ENCODE measurements at regions not wholly inside any gene's neighbourhood (a gene's known extent, or its start where the extent isn't known, plus 50 kb on each side); places are given as distances from the start of the nearest gene placed in this dataset.

- Mint-ChIP-seq H3K4me3 (no peak overlapping the region), H3K27ac (no peak overlapping the region), H3K27me3 (no peaks in the 10 kb centered on the region), H3K9me3 (ENCODE audit: insufficient read depth) (no peaks in the 10 kb centered on the region), H3K4me1 (no peaks in the 10 kb centered on the region)
- ChIA-PET POLR2A (no interaction called here), CTCF (no interaction called here)
- DNase-seq (no peak), ATAC-seq (ENCODE audit: low read depth) (no peak)
- Histone ChIP-seq H4K20me1 (ENCODE audit: control insufficient read depth, insufficient read depth, low read length, poor library complexity, severe bottlenecking) (no peaks in the 10 kb centered on the region), H3K9me3 (ENCODE audit: control extremely low read depth in 1 of 3, control insufficient read depth in 2 of 3, insufficient read depth in 1 of 3, low read length in 2 of 3) (peaks cover 0 to 21% (median 0%) of the 10 kb centered on the region in 3 donors), H3K4me2 (replicated peaks; ENCODE audit: low read depth, low read length, poor library complexity, severe bottlenecking) (no peak overlapping the region), H2AFZ (ENCODE audit: insufficient read depth, low read depth, low read length, poor library complexity, severe bottlenecking) (no peak overlapping the region), H3K4me3 (ENCODE audit: control extremely low read depth in 1 of 5, extremely low read depth in 1 of 5, insufficient read depth in 1 of 5, low read depth in 2 of 5, low read length in 4 of 5) (no peak overlapping the region), H3K27me3 (replicated peaks in 1 of 4; ENCODE audit: control extremely low read depth in 1 of 4, control insufficient read depth in 3 of 4, insufficient read depth in 4 of 4, low read length in 3 of 4) (no peaks in the 10 kb centered on the region), H3K27ac (ENCODE audit: low read length in 2 of 2) (no peak overlapping the region), H3K36me3 (replicated peaks in 1 of 2; ENCODE audit: control extremely low read depth in 1 of 2, control insufficient read depth in 1 of 2, extremely low read depth in 1 of 2, insufficient read depth in 2 of 2, low read length in 1 of 2) (no peaks in the 10 kb centered on the region), H3K4me1 (ENCODE audit: control insufficient read depth in 2 of 2, insufficient read depth in 2 of 2, low read length in 2 of 2) (no peaks in the 10 kb centered on the region), H3K79me2 (ENCODE audit: control insufficient read depth, insufficient read depth, low read length) (no peaks in the 10 kb centered on the region), H3K9ac (ENCODE audit: low read length) (no peak overlapping the region)
- WGBS (ENCODE audit: insufficient coverage), result 68% methylated on average over 4 of the region's 4 CpGs
- intact Hi-C loops (cut with micrococcal nuclease), result no loop called here
- no peak for TF ChIP-seq EZH2 (IDR thresholded peaks at IDR 0.05; ENCODE audit: borderline replicate concordance, insufficient read depth, low read depth, low read length, poor library complexity, severe bottlenecking)
- TF ChIP-seq, protein P1, sequence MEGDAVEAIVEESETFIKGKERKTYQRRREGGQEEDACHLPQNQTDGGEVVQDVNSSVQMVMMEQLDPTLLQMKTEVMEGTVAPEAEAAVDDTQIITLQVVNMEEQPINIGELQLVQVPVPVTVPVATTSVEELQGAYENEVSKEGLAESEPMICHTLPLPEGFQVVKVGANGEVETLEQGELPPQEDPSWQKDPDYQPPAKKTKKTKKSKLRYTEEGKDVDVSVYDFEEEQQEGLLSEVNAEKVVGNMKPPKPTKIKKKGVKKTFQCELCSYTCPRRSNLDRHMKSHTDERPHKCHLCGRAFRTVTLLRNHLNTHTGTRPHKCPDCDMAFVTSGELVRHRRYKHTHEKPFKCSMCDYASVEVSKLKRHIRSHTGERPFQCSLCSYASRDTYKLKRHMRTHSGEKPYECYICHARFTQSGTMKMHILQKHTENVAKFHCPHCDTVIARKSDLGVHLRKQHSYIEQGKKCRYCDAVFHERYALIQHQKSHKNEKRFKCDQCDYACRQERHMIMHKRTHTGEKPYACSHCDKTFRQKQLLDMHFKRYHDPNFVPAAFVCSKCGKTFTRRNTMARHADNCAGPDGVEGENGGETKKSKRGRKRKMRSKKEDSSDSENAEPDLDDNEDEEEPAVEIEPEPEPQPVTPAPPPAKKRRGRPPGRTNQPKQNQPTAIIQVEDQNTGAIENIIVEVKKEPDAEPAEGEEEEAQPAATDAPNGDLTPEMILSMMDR (IDR thresholded peaks at IDR 0.05), result no peak
These were observed 510.5 kb upstream of the FSHR start for GRCh38 chr2:49664827-49665226.

DNA sequence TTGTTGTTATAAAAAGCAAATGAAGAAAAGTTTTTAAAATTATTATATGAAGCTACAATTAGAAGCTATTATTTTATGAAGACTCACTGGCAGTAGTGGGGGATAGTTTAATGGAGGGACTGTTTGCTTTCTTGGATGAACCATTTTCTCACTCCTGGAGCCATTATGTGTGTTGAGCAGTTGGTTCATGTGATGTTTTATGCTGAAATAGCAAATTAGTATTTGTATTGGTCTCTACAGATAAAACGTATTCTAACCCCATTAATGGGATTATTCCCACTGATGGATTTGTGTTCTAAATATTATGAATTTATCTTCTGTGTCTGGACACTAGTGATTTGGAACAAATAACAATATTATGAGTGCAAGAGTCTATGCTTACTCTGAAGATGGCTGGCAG lies 507.5 kb upstream of the FSHR start:
- no peak for TF ChIP-seq EZH2 (IDR thresholded peaks at IDR 0.05; ENCODE audit: borderline replicate concordance, insufficient read depth, low read depth, low read length, poor library complexity, severe bottlenecking)
- TF ChIP-seq, protein P1 (IDR thresholded peaks at IDR 0.05), result no peak
- no peak for ATAC-seq (ENCODE audit: low read depth)
- no peak overlapping the region for H3K4me2 ChIP-seq (replicated peaks; ENCODE audit: low read depth, low read length, poor library complexity, severe bottlenecking)
- H3K36me3 ChIP-seq (replicated peaks in 1 of 2; ENCODE audit: control extremely low read depth in 1 of 2, control insufficient read depth in 1 of 2, extremely low read depth in 1 of 2, insufficient read depth in 2 of 2, low read length in 1 of 2), result no peaks in the 10 kb centered on the region
- H2AFZ ChIP-seq (ENCODE audit: insufficient read depth, low read depth, low read length, poor library complexity, severe bottlenecking), result no peak overlapping the region
- no peak overlapping the region for H3K9ac ChIP-seq (ENCODE audit: low read length)
- CTCF ChIA-PET, result no interaction called here
- intact Hi-C loops (cut with micrococcal nuclease), result no loop called here
- POLR2A ChIA-PET, result no interaction called here
- H3K79me2 ChIP-seq (ENCODE audit: control insufficient read depth, insufficient read depth, low read length), result no peaks in the 10 kb centered on the region
- no peaks in the 10 kb centered on the region for H3K4me1 ChIP-seq (ENCODE audit: control insufficient read depth in 2 of 2, insufficient read depth in 2 of 2, low read length in 2 of 2)
- no peaks in the 10 kb centered on the region for H4K20me1 ChIP-seq (ENCODE audit: control insufficient read depth, insufficient read depth, low read length, poor library complexity, severe bottlenecking)
- DNase-seq, result no peak
- H3K9me3 ChIP-seq (ENCODE audit: control extremely low read depth in 1 of 3, control insufficient read depth in 2 of 3, insufficient read depth in 1 of 3, low read length in 2 of 3), result peaks cover 0 to 12% (median 0%) of the 10 kb centered on the region in 3 donors
- H3K27me3 ChIP-seq (replicated peaks in 1 of 4; ENCODE audit: control extremely low read depth in 1 of 4, control insufficient read depth in 3 of 4, insufficient read depth in 4 of 4, low read length in 3 of 4), result no peaks in the 10 kb centered on the region
- H3K27me3 Mint-ChIP-seq, result no peaks in the 10 kb centered on the region
- H3K9me3 Mint-ChIP-seq (ENCODE audit: insufficient read depth), result no peaks in the 10 kb centered on the region
- H3K4me3 Mint-ChIP-seq, result no peak overlapping the region
- no peak overlapping the region for H3K4me3 ChIP-seq (ENCODE audit: control extremely low read depth in 1 of 5, extremely low read depth in 1 of 5, insufficient read depth in 1 of 5, low read depth in 2 of 5, low read length in 4 of 5)
- H3K4me1 Mint-ChIP-seq, result no peaks in the 10 kb centered on the region
- no peak overlapping the region for H3K27ac Mint-ChIP-seq
- no CpG with 5 or more reads among the region's 1 CpG for WGBS (ENCODE audit: insufficient coverage)
- H3K27ac ChIP-seq (ENCODE audit: low read length in 2 of 2), result no peak overlapping the region

All from B cell (primary cell).